WTC11 (cell line): ENCODE measurements at regions not wholly inside any gene's neighbourhood (a gene's known extent, or its start where the extent isn't known, plus 50 kb on each side); places are given as distances from the start of the nearest gene placed in this dataset.

Experiments
- ATAC-seq: fragments of 200-7000 bp; cut with Tn5 transposase; 2 replicates; pipeline ENCODE4 v1.10.0; 2021; ENCODE audit warnings: mild to moderate bottlenecking, moderate library complexity
- CTCF ChIA-PET: fragments of 300-600 bp; sonication (Branson Sonifier 250); formaldehyde crosslinking; loops from one replicate; lab custom pipeline; 2021; ENCODE audit warnings: antibody characterized with exemption; lab: Charles Lee
- POLR2A ChIA-PET: fragments of 350-600 bp; sonication (Branson Sonifier 250); formaldehyde crosslinking; loops from one replicate; lab custom pipeline; 2021; ENCODE audit warnings: antibody characterized with exemption; lab: Charles Lee
- DNase-seq: peaks from one replicate; pipeline ENCODE4 v3.0.0; 2021; ENCODE audit warnings: low spot score
- H3K27ac Mint-ChIP-seq: 2 replicates; pipeline ENCODE4 v1.8.0; 2021; ENCODE audit warnings: mixed read lengths
- H3K27me3 Mint-ChIP-seq: 2 replicates; pipeline ENCODE4 v1.8.0; 2021; ENCODE audit warnings: low read depth, mild to moderate bottlenecking, moderate library complexity, mixed read lengths
- H3K36me3 Mint-ChIP-seq: 2 replicates; pipeline ENCODE4 v1.8.0; 2021; ENCODE audit warnings: mixed read lengths
- H3K4me1 Mint-ChIP-seq: 2 replicates; pipeline ENCODE4 v1.8.0; 2022; ENCODE audit warnings: mixed read lengths
- H3K4me3 Mint-ChIP-seq: 2 replicates; pipeline ENCODE4 v1.8.0; 2021; ENCODE audit warnings: mild to moderate bottlenecking, moderate library complexity, mixed read lengths
- H3K9me3 Mint-ChIP-seq: 2 replicates; pipeline ENCODE4 v1.8.0; 2021; ENCODE audit warnings: mixed read lengths
- CREB1 ChIP-seq: sonication (generic); formaldehyde crosslinking; IDR thresholded peaks from 2 replicates; pipeline ENCODE4 v1.8.0; 2023; ENCODE audit warnings: mild to moderate bottlenecking, missing genetic modification reagents
- HMGA2 ChIP-seq: fragments of 250-450 bp; sonication (Bioruptor Pico); IDR thresholded peaks from 2 replicates; pipeline ENCODE4 v1.4.0; 2021; ENCODE audit warnings: mild to moderate bottlenecking, moderate library complexity
- IRF2 ChIP-seq: sonication (generic); formaldehyde crosslinking; IDR thresholded peaks from 2 replicates; pipeline ENCODE4 v1.8.0; 2022; ENCODE audit warnings: low read depth, missing genetic modification reagents, borderline replicate concordance
- JUN ChIP-seq: sonication (generic); formaldehyde crosslinking; IDR thresholded peaks from 2 replicates; pipeline ENCODE4 v1.8.0; 2023; ENCODE audit warnings: mild to moderate bottlenecking, missing genetic modification reagents
- NFATC4 ChIP-seq: fragments of 250-450 bp; sonication (Bioruptor Pico); IDR thresholded peaks from 2 replicates; pipeline ENCODE4 v1.9.0; 2021; ENCODE audit warnings: mild to moderate bottlenecking
- NR1H2 ChIP-seq: sonication (generic); formaldehyde crosslinking; IDR thresholded peaks from 2 replicates; pipeline ENCODE4 v1.9.0; 2021; ENCODE audit warnings: mild to moderate bottlenecking, moderate library complexity, missing genetic modification reagents
- NR2C2 ChIP-seq: sonication (generic); formaldehyde crosslinking; IDR thresholded peaks from 2 replicates; pipeline ENCODE4 v1.8.0; 2022; ENCODE audit warnings: mild to moderate bottlenecking, missing genetic modification reagents
- RORB ChIP-seq: fragments of 250-450 bp; sonication (Bioruptor Pico); IDR thresholded peaks from 2 replicates; pipeline ENCODE4 v1.9.0; 2021; ENCODE audit warnings: mild to moderate bottlenecking
- ZNF219 ChIP-seq: sonication (generic); formaldehyde crosslinking; IDR thresholded peaks from 2 replicates; pipeline ENCODE4 v1.8.0; 2023; ENCODE audit warnings: missing genetic modification reagents, mild to moderate bottlenecking, borderline replicate concordance
- ZNF232 ChIP-seq: sonication (generic); formaldehyde crosslinking; IDR thresholded peaks from 2 replicates; pipeline ENCODE4 v1.8.0; 2022; ENCODE audit warnings: mild to moderate bottlenecking, missing genetic modification reagents
- TF ChIP-seq, protein P1 (sequence below): fragments of 250-450 bp; sonication (Bioruptor Pico); IDR thresholded peaks from 2 replicates; pipeline ENCODE4 v1.9.0; 2021; ENCODE audit warnings: mild to moderate bottlenecking
- TF ChIP-seq, protein P2 (sequence below): fragments of 250-450 bp; sonication (Bioruptor Pico); IDR thresholded peaks from 2 replicates; pipeline ENCODE4 v1.9.0; 2021; ENCODE audit warnings: mild to moderate bottlenecking
- TF ChIP-seq, protein P3 (sequence below): fragments of 200-600 bp; IDR thresholded peaks from 2 replicates; pipeline ENCODE4 v1.8.0; 2022; ENCODE audit warnings: antibody characterized with exemption
- TF ChIP-seq, protein P4 (sequence below): sonication (generic); formaldehyde crosslinking; IDR thresholded peaks from 2 replicates; pipeline ENCODE4 v1.8.1; 2023; ENCODE audit warnings: mild to moderate bottlenecking, moderate library complexity, missing genetic modification reagents
- TF ChIP-seq, protein P5 (sequence below): sonication (generic); formaldehyde crosslinking; conservative IDR thresholded peaks from 2 replicates; pipeline ENCODE4 v1.8.1; 2023; ENCODE audit warnings: mild to moderate bottlenecking, low read depth, missing genetic modification reagents, moderate library complexity
- TF ChIP-seq, protein P6 (sequence below): sonication (generic); formaldehyde crosslinking; IDR thresholded peaks from 2 replicates; pipeline ENCODE4 v1.8.0; 2023; ENCODE audit warnings: mild to moderate bottlenecking, missing genetic modification reagents
- TF ChIP-seq, protein P7 (sequence below): sonication (generic); formaldehyde crosslinking; IDR thresholded peaks from 2 replicates; pipeline ENCODE4 v1.8.0; 2022; ENCODE audit warnings: mild to moderate bottlenecking, missing genetic modification reagents

DNA sequence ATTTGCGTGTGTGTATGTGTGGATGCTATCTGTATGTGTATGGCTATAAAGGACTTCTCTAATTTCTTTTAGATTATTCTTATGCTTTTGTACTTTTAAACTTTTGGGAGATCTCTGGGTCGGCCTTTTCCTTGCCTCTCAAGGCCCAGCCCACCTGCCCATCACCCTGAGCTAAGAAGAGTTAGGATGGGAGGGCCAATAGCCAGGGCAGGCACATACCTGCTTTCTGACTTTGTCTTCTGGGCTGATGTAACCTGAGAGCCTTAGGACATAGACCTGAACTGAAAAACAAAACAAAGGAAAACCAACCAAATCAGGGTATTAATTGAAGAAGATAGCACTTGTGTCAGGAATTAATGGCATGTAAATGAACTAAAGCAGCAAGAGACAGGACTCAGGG is 100.2 kb downstream of the IRX1 start:
- H3K27me3 Mint-ChIP-seq: no peaks in the 10 kb centered on the region
- no peaks in the 10 kb centered on the region for H3K36me3 Mint-ChIP-seq
- peaks cover 28% of the 10 kb centered on the region for H3K4me1 Mint-ChIP-seq
- peak; percentile 66; the same call in 1 of the 2 replicates for ATAC-seq
- TF ChIP-seq NR1H2 (no peak), RORB (no peak), IRF2 (CRISPR knock-in tag) (no peak), HMGA2 (CRISPR knock-in tag) (no peak), NFATC4 (CRISPR knock-in tag) (no peak), ZNF232 (CRISPR knock-in tag) (no peak), CREB1 (CRISPR knock-in tag) (no peak), JUN (CRISPR knock-in tag) (no peak)
- TF ChIP-seq, protein P1, sequence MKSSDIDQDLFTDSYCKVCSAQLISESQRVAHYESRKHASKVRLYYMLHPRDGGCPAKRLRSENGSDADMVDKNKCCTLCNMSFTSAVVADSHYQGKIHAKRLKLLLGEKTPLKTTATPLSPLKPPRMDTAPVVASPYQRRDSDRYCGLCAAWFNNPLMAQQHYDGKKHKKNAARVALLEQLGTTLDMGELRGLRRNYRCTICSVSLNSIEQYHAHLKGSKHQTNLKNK (CRISPR knock-in tag): no peak
- TF ChIP-seq, protein P2, sequence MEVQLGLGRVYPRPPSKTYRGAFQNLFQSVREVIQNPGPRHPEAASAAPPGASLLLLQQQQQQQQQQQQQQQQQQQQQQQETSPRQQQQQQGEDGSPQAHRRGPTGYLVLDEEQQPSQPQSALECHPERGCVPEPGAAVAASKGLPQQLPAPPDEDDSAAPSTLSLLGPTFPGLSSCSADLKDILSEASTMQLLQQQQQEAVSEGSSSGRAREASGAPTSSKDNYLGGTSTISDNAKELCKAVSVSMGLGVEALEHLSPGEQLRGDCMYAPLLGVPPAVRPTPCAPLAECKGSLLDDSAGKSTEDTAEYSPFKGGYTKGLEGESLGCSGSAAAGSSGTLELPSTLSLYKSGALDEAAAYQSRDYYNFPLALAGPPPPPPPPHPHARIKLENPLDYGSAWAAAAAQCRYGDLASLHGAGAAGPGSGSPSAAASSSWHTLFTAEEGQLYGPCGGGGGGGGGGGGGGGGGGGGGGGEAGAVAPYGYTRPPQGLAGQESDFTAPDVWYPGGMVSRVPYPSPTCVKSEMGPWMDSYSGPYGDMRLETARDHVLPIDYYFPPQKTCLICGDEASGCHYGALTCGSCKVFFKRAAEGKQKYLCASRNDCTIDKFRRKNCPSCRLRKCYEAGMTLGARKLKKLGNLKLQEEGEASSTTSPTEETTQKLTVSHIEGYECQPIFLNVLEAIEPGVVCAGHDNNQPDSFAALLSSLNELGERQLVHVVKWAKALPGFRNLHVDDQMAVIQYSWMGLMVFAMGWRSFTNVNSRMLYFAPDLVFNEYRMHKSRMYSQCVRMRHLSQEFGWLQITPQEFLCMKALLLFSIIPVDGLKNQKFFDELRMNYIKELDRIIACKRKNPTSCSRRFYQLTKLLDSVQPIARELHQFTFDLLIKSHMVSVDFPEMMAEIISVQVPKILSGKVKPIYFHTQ: no peak
- CTCF ChIA-PET: no interaction called here
- H3K27ac Mint-ChIP-seq: no peak overlapping the region
- peaks cover 10% of the 10 kb centered on the region for H3K9me3 Mint-ChIP-seq
- POLR2A ChIA-PET: interaction anchor here (1.2 kb wide), 1 partner anchor 12 kb away, joined by 3 read pairs; no protein-coding TSS in a partner anchor
- no peak for DNase-seq
- H3K4me3 Mint-ChIP-seq: no peak overlapping the region

DNA sequence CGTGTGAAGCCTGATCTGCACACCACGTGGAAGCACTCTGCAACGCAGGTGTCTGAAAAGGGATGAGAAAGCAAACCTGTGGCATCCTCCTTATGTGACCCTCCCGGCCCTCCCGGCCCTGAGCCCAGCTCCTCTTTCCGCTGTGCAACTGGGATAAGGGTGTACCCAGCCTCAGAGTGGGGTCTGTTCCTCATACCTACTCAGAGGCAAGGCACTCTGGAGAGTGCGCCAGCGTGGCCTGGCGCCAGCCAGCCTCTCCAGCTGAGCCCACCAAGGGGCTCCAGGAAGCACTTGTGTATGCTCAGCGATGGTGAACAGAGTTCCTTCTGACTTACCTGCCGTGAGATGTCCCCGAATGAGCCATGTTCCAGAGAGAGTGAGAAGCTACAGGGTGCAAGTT is 102.8 kb downstream of the IRX1 start:
- Mint-ChIP-seq H3K27ac (no peak overlapping the region), H3K9me3 (peaks cover 13% of the 10 kb centered on the region), H3K4me1 (peaks cover 37% of the 10 kb centered on the region), H3K4me3 (no peak overlapping the region), H3K36me3 (no peaks in the 10 kb centered on the region), H3K27me3 (no peaks in the 10 kb centered on the region)
- TF ChIP-seq, protein P3, sequence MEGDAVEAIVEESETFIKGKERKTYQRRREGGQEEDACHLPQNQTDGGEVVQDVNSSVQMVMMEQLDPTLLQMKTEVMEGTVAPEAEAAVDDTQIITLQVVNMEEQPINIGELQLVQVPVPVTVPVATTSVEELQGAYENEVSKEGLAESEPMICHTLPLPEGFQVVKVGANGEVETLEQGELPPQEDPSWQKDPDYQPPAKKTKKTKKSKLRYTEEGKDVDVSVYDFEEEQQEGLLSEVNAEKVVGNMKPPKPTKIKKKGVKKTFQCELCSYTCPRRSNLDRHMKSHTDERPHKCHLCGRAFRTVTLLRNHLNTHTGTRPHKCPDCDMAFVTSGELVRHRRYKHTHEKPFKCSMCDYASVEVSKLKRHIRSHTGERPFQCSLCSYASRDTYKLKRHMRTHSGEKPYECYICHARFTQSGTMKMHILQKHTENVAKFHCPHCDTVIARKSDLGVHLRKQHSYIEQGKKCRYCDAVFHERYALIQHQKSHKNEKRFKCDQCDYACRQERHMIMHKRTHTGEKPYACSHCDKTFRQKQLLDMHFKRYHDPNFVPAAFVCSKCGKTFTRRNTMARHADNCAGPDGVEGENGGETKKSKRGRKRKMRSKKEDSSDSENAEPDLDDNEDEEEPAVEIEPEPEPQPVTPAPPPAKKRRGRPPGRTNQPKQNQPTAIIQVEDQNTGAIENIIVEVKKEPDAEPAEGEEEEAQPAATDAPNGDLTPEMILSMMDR: no peak
- TF ChIP-seq, protein P4, sequence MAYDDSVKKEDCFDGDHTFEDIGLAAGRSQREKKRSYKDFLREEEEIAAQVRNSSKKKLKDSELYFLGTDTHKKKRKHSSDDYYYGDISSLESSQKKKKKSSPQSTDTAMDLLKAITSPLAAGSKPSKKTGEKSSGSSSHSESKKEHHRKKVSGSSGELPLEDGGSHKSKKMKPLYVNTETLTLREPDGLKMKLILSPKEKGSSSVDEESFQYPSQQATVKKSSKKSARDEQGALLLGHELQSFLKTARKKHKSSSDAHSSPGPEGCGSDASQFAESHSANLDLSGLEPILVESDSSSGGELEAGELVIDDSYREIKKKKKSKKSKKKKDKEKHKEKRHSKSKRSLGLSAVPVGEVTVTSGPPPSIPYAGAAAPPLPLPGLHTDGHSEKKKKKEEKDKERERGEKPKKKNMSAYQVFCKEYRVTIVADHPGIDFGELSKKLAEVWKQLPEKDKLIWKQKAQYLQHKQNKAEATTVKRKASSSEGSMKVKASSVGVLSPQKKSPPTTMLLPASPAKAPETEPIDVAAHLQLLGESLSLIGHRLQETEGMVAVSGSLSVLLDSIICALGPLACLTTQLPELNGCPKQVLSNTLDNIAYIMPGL (CRISPR knock-in tag): no peak
- TF ChIP-seq, protein P5, sequence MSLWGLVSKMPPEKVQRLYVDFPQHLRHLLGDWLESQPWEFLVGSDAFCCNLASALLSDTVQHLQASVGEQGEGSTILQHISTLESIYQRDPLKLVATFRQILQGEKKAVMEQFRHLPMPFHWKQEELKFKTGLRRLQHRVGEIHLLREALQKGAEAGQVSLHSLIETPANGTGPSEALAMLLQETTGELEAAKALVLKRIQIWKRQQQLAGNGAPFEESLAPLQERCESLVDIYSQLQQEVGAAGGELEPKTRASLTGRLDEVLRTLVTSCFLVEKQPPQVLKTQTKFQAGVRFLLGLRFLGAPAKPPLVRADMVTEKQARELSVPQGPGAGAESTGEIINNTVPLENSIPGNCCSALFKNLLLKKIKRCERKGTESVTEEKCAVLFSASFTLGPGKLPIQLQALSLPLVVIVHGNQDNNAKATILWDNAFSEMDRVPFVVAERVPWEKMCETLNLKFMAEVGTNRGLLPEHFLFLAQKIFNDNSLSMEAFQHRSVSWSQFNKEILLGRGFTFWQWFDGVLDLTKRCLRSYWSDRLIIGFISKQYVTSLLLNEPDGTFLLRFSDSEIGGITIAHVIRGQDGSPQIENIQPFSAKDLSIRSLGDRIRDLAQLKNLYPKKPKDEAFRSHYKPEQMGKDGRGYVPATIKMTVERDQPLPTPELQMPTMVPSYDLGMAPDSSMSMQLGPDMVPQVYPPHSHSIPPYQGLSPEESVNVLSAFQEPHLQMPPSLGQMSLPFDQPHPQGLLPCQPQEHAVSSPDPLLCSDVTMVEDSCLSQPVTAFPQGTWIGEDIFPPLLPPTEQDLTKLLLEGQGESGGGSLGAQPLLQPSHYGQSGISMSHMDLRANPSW: no peak
- TF ChIP-seq, protein P6, sequence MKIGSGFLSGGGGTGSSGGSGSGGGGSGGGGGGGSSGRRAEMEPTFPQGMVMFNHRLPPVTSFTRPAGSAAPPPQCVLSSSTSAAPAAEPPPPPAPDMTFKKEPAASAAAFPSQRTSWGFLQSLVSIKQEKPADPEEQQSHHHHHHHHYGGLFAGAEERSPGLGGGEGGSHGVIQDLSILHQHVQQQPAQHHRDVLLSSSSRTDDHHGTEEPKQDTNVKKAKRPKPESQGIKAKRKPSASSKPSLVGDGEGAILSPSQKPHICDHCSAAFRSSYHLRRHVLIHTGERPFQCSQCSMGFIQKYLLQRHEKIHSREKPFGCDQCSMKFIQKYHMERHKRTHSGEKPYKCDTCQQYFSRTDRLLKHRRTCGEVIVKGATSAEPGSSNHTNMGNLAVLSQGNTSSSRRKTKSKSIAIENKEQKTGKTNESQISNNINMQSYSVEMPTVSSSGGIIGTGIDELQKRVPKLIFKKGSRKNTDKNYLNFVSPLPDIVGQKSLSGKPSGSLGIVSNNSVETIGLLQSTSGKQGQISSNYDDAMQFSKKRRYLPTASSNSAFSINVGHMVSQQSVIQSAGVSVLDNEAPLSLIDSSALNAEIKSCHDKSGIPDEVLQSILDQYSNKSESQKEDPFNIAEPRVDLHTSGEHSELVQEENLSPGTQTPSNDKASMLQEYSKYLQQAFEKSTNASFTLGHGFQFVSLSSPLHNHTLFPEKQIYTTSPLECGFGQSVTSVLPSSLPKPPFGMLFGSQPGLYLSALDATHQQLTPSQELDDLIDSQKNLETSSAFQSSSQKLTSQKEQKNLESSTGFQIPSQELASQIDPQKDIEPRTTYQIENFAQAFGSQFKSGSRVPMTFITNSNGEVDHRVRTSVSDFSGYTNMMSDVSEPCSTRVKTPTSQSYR (CRISPR knock-in tag): no peak
- TF ChIP-seq NR1H2: no peak
- TF ChIP-seq, protein P7, sequence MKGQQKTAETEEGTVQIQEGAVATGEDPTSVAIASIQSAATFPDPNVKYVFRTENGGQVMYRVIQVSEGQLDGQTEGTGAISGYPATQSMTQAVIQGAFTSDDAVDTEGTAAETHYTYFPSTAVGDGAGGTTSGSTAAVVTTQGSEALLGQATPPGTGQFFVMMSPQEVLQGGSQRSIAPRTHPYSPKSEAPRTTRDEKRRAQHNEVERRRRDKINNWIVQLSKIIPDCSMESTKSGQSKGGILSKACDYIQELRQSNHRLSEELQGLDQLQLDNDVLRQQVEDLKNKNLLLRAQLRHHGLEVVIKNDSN (CRISPR knock-in tag): no peak
- no peak for TF ChIP-seq ZNF219 (CRISPR knock-in tag)
- no peak for TF ChIP-seq NR2C2
- POLR2A ChIA-PET: no interaction called here
- CTCF ChIA-PET: no interaction called here
- no peak for DNase-seq
- ATAC-seq: no peak
